ENCODE measurements at regions not wholly inside any gene's neighbourhood (a gene's known extent, or its start where the extent isn't known, plus 50 kb on each side); places are given as distances from the start of the nearest gene placed in this dataset.

- TF ChIP-seq GATA3 (IDR thresholded peaks at IDR 0.05; ENCODE audit: low read depth, low read length) (no peak), GATA2 (IDR thresholded peaks at IDR 0.05; ENCODE audit: low read depth, low read length) (no peak)
Observed at GRCh38 chr1:163442895-163443294, 121.1 kb downstream of the NUF2 start.

- no peak for TF ChIP-seq GATA3 (IDR thresholded peaks at IDR 0.05; ENCODE audit: low read depth, low read length)
- no peak for TF ChIP-seq GATA2 (IDR thresholded peaks at IDR 0.05; ENCODE audit: low read depth, low read length)
Observed at GRCh38 chr1:163443863-163444262, 122.1 kb downstream of the NUF2 start.

GRCh38 chr1:163444665-163445064 lies 122.9 kb downstream of the NUF2 start:
- TF ChIP-seq GATA2 (IDR thresholded peaks at IDR 0.05; ENCODE audit: low read depth, low read length) (no peak), GATA3 (IDR thresholded peaks at IDR 0.05; ENCODE audit: low read depth, low read length) (no peak)

GRCh38 chr1:163450986-163451385 lies 129.2 kb downstream of the NUF2 start:
- TF ChIP-seq GATA2 (IDR thresholded peaks at IDR 0.05; ENCODE audit: low read depth, low read length): no peak
- TF ChIP-seq GATA3 (IDR thresholded peaks at IDR 0.05; ENCODE audit: low read depth, low read length): no peak

GRCh38 chr1:163459539-163459938 lies 137.8 kb downstream of the NUF2 start:
- TF ChIP-seq GATA2 (IDR thresholded peaks at IDR 0.05; ENCODE audit: low read depth, low read length) (no peak), GATA3 (IDR thresholded peaks at IDR 0.05; ENCODE audit: low read depth, low read length) (no peak)

GRCh38 chr1:163467289-163467688 lies 145.5 kb downstream of the NUF2 start:
- TF ChIP-seq GATA2 (IDR thresholded peaks at IDR 0.05; ENCODE audit: low read depth, low read length) (no peak), GATA3 (IDR thresholded peaks at IDR 0.05; ENCODE audit: low read depth, low read length) (no peak)

- TF ChIP-seq GATA2 (IDR thresholded peaks at IDR 0.05; ENCODE audit: low read depth, low read length) (no peak), GATA3 (IDR thresholded peaks at IDR 0.05; ENCODE audit: low read depth, low read length) (no peak)
Observed at GRCh38 chr1:163471779-163472650, 150.3 kb downstream of the NUF2 start.

- TF ChIP-seq GATA2 (IDR thresholded peaks at IDR 0.05; ENCODE audit: low read depth, low read length) (no peak), GATA3 (IDR thresholded peaks at IDR 0.05; ENCODE audit: low read depth, low read length) (no peak)
Observed at GRCh38 chr1:163472651-163473248, 151.0 kb downstream of the NUF2 start.

- TF ChIP-seq GATA2 (IDR thresholded peaks at IDR 0.05; ENCODE audit: low read depth, low read length) (no peak), GATA3 (IDR thresholded peaks at IDR 0.05; ENCODE audit: low read depth, low read length) (no peak)
Observed at GRCh38 chr1:163477276-163477830, 155.6 kb downstream of the NUF2 start.

GRCh38 chr1:163504331-163504978 lies 182.7 kb downstream of the NUF2 start:
- TF ChIP-seq GATA3 (IDR thresholded peaks at IDR 0.05; ENCODE audit: low read depth, low read length): no peak
- no peak for TF ChIP-seq GATA2 (IDR thresholded peaks at IDR 0.05; ENCODE audit: low read depth, low read length)

- TF ChIP-seq GATA2 (IDR thresholded peaks at IDR 0.05; ENCODE audit: low read depth, low read length): no peak
- no peak for TF ChIP-seq GATA3 (IDR thresholded peaks at IDR 0.05; ENCODE audit: low read depth, low read length)
Observed at GRCh38 chr1:163509114-163509513, 187.4 kb downstream of the NUF2 start.

GRCh38 chr1:163512349-163512989 lies 190.7 kb downstream of the NUF2 start:
- TF ChIP-seq GATA3 (IDR thresholded peaks at IDR 0.05; ENCODE audit: low read depth, low read length) (no peak), GATA2 (IDR thresholded peaks at IDR 0.05; ENCODE audit: low read depth, low read length) (no peak)

- TF ChIP-seq GATA3 (IDR thresholded peaks at IDR 0.05; ENCODE audit: low read depth, low read length): no peak
- TF ChIP-seq GATA2 (IDR thresholded peaks at IDR 0.05; ENCODE audit: low read depth, low read length): no peak
Observed at GRCh38 chr1:163523375-163524029, 201.7 kb downstream of the NUF2 start.
